NB4 (cell line): ENCODE measurements at regions not wholly inside any gene's neighbourhood (a gene's known extent, or its start where the extent isn't known, plus 50 kb on each side); places are given as distances from the start of the nearest gene placed in this dataset.

ENCODE experiments used
- DNase-seq: peaks from one replicate; pipeline ENCODE4 v3.0.0; 2010; ENCODE audit warnings: low read depth
- H3K4me3 ChIP-seq: one replicate; pipeline ENCODE4 v1.5.1; 2011; ENCODE audit warnings: mild to moderate bottlenecking, low read depth, low read length, moderate library complexity
- MYC ChIP-seq: IDR thresholded peaks from 2 replicates; pipeline ENCODE4 v1.6.1; 2011; ENCODE audit warnings: low read depth, low read length
- POLR2A ChIP-seq: IDR thresholded peaks from 2 replicates; pipeline ENCODE4 v1.6.1; 2011; ENCODE audit warnings: mild to moderate bottlenecking; ENCODE audit not compliant: insufficient read length; ENCODE audit errors: extremely low read depth
- TF ChIP-seq, protein P1 (sequence below): IDR thresholded peaks from one replicate; pipeline ENCODE4 v1.5.1; 2012; ENCODE audit warnings: low read depth, low read length
- TF ChIP-seq, protein P2 (sequence below): IDR thresholded peaks from 2 replicates; pipeline ENCODE4 v1.6.1; 2011; ENCODE audit warnings: low read depth, low read length

DNA sequence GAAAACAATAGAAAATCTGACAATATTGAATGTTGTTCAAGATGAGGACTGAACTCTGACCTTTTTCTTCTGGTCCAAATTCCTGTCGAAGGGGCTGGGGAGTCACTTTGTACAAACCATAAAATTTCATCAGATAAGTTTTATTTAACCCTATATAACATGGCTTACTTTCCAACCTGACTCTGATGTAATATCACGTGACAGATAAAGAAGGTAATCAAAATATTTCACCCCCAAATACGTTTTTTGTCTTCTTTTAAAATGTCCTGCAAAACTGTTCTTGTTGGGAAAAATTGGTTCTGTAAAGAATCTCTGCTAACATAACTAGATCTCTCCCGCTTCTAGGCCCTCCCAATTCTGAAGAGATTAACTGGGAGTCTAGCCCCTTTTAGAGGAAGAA is 90.9 kb upstream of the MDFIC start:
- DNase-seq: no peak
- H3K4me3 ChIP-seq: no peak overlapping the region

DNA sequence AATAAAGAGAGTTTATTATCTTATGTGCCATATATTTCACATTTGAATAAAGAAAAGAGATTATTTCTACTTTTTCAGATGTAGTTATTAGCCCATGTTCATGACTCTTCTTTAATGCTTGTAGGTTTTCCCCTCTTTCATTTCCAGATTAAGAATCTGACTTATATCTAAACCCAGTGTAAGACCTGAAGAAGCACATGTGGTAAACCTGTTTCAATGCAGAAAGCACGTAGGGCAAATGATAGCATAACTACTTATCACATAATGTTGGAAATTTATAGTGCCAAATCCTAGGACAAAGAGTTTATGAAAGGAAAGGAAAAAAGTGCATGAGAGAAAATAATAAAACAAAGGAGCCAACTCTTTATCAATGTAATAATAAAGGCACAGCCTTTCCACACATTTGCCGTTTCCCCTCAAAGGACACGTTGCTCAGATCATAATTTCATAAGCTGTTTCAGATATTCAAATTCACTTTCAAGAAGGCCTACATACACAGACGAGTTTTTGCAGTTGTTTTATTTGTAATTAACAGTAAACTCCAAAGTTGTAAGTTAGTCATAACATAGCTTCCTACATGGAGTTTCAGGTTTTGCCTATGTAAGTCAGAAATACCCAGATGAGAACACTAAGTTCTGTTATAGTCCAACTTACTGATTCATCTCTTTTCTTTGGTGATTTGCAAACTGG is 88.8 kb upstream of the MDFIC start:
- DNase-seq: no peak
- TF ChIP-seq POLR2A (no peak), MYC (no peak)
- TF ChIP-seq, protein P1, sequence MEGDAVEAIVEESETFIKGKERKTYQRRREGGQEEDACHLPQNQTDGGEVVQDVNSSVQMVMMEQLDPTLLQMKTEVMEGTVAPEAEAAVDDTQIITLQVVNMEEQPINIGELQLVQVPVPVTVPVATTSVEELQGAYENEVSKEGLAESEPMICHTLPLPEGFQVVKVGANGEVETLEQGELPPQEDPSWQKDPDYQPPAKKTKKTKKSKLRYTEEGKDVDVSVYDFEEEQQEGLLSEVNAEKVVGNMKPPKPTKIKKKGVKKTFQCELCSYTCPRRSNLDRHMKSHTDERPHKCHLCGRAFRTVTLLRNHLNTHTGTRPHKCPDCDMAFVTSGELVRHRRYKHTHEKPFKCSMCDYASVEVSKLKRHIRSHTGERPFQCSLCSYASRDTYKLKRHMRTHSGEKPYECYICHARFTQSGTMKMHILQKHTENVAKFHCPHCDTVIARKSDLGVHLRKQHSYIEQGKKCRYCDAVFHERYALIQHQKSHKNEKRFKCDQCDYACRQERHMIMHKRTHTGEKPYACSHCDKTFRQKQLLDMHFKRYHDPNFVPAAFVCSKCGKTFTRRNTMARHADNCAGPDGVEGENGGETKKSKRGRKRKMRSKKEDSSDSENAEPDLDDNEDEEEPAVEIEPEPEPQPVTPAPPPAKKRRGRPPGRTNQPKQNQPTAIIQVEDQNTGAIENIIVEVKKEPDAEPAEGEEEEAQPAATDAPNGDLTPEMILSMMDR: no peak
- TF ChIP-seq, protein P2, sequence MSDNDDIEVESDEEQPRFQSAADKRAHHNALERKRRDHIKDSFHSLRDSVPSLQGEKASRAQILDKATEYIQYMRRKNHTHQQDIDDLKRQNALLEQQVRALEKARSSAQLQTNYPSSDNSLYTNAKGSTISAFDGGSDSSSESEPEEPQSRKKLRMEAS: no peak
- no peak overlapping the region for H3K4me3 ChIP-seq

More for the DNA sequence above, 90.9 kb upstream of the MDFIC start:
- TF ChIP-seq MYC (no peak), POLR2A (no peak)
- TF ChIP-seq, protein P2: no peak
- TF ChIP-seq, protein P1: no peak

DNA sequence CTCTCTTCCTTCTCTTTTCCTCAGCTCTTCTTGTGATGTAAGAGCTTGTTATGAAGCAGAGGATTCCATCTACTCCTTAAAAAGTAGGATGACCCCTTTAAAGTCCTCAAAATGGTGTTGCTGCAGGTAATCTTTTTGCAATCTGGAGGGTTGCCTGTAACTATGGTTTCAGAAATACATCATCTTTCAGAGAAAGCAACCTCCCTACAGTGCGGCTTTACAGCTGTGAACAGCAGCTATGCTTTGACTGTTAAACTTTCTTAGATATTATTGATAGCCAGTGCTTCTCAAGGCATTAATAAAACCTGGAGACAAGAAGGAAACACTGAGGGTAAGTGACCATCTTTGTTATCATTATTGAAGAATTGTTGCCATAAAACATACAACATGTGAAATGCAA is 86.6 kb upstream of the MDFIC start:
- no peak for TF ChIP-seq POLR2A
- TF ChIP-seq, protein P1: no peak
- no peak for TF ChIP-seq MYC
- TF ChIP-seq, protein P2: no peak
- H3K4me3 ChIP-seq: no peak overlapping the region
- DNase-seq: no peak

DNA sequence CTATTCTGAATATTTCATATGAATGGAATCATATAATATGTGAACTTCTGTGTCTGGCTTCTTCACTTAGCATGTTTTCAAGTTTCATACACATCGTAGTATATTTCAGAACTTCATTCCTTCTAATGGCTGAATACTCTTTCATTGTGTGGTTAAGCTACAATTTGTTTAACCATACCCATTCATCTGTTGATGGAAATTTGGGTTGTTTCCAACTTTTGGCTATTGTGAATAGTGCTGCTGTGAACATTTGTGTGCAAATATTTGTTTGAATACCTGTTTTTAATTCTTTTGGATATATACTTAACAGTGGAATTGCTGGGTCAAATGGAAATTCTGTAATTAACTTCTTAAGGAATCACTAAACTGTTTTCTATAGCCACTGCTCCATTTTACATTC is 86.0 kb upstream of the MDFIC start:
- H3K4me3 ChIP-seq: no peak overlapping the region
- no peak for DNase-seq
- TF ChIP-seq, protein P2: no peak
- TF ChIP-seq, protein P1: no peak
- no peak for TF ChIP-seq MYC
- no peak for TF ChIP-seq POLR2A

DNA sequence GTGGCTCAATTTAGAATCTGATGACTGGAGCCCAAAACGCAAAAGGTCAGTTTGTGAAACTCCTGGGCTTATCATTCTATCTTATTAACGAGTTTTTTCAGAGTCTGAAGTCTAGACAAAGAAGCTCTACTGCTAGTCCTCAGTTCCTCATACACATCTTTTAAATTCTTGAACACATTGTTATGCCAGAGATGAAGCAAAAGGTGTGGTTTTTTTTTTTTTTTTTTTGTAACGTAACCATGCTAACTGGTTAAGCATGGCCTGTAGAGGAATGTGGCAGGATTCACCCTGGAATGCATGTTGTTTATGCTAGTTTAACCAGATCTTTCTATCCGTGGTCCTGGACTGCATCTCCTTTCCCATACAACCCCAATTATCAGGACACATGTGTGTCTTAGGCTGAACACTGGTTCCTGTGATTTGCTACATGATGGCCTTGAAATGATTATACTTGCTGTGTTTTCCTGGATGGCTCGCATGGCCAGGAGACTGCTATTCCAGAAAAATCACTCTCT is 79.3 kb upstream of the MDFIC start:
- TF ChIP-seq, protein P2: no peak
- TF ChIP-seq, protein P1: no peak
- TF ChIP-seq MYC (no peak), POLR2A (no peak)
- H3K4me3 ChIP-seq: no peak overlapping the region
- DNase-seq: no peak
